ENCODE measurements at regions not wholly inside any gene's neighbourhood (a gene's known extent, or its start where the extent isn't known, plus 50 kb on each side); places are given as distances from the start of the nearest gene placed in this dataset.
A peak's percentile ranks its signal among the peaks of the same experiment; 100 is the strongest.
"Not testable (repeated sequence)": the region's sequence is repeated elsewhere in the genome, so short reads cannot be mapped to it uniquely, and the experiment has no call there.

DNA sequence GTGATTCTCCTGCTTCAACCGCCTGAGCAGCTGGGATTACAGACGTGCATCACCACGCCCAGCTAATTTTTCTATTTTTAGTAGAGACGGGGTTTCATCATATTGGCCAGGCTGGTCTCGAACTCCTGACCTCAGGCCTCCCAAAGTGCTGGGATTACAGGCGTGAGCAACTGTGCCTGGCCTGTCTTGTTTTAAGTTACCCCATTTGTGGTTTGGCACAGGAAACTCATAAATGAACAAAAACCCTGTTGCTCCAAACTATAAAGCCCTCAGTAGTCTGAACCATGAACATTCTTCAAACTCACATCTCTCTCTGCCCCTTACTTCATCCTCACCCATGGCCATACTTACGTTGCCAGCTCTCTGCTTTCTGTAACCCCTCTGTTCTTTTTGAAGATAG, 61.7 kb downstream of the RHOU start:
- not testable (repeated sequence) for DNase-seq

DNA sequence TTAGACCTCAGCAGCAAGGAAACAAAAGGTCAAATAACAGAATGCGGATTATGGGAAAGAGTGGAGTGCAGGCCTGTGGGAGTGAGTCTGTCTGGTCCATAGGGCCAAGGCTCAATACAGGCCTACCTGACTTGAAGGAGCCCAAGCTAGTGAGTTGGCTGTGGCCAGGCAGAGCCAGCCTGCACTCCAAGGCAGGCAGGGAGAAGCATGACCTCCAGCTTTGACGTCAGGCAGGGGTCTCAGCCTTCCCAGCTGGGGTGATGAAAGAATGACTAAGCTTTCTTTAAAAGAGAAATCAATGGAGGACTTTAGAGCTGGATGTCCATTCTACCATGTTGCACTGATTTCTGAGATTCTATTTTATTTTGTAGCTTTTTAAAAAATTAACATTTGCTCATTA, 62.8 kb downstream of the RHOU start:
- no peak for DNase-seq

DNA sequence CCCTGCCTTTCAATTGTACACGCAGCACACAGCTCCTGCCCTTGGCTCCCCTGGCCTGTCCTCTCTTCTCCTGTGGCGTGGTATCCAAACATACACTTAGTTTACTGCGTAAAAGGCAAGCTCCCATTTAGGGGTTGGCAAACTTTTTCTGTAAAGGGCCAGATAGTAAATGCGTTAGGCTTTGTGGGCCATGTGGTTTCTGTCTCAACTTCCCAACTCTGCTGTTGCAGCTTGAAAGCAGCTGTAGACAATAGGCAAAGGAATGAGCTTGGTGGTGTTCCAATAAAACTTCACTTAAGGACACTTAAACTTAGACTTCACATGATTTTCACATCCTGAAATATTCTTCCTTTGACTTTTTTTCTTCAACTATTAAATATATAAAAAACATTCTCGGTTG, 63.3 kb downstream of the RHOU start:
- no peak for DNase-seq

GRCh38 chr1:228799924-228800323, 64.6 kb downstream of the RHOU start:
- no peak for DNase-seq

- no peak for DNase-seq
Observed at GRCh38 chr1:228801068-228801467, 65.8 kb downstream of the RHOU start.

DNA sequence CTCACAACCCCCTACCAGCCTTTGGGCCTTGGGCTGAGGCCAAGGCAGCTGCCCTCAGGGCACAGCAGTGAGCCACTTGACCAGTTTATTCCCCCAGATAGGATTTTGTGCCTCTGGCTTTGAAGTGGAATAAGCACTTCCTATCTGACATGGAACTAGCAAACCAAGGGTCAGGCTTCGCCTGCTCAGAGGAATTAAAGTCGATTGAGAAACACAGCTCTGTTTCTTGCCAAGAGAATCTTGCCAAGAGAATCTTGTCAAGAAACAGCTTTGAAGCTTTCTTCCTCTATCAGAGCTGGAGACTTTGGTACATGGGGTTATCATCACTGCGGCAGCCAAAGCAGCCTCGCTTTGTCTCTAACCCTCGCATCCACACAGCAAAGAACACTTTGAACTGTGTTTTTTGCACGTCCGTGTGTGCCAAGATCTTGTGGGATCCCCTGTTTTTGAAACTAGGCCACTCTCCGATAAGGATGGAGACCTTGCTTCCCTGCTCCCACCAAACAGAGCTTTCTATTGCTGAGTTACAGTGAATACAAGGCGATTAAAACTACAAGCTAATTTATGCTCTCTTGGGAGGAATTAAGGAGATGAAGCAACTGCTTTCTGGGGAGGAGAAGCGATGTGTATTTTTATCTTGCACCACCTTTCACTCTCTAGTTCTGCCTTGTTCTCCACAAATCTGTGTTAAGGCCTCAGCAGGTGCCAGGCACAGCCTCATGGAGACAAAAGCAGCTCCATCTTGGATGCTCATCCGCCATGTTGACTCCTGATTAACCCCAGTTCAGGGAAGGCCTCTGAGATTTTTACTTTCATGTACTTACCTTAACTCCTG, 67.3 kb downstream of the RHOU start:
- DNase-seq, result no peak

GRCh38 chr1:228803421-228803820, 68.1 kb downstream of the RHOU start:
- no peak for DNase-seq

- no peak for DNase-seq
Observed at GRCh38 chr1:228804173-228804572, 68.9 kb downstream of the RHOU start.

DNA sequence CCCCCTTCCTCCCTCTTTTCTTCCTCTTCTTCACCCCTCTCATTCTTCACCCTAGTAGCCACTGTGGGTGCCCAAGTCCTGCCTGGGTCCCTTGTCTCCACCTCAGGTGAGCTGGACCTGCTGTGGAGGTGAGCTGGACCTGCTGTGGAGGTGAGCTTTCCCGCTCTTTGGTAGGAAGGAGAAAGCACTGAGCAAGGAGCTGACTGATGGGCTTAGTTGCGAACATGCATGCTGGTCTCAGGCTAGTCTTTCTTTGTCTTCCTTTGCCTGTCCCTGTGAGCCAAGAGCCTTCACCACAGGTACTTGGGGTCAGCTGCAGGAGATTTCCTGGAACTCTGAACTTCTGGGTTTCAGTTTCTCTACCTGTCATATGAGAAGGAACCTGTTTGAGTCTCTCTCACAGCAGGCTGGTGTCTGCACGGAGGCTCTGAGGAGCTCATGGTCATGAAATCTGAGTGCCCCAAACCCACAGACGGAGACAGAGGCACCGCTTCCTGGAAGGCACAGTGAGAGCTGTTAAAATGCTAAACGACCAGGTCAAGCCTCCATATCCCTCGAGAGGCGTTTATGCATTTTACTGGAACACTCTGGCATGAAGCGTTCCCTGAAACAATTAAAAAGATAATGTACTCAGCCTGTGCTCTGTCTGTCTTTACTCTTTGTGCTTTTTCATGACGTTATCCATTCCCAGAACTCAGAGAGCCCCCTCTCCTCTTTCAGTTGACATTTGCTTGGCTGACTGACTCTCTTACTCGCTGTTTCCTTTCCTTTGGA, 69.5 kb downstream of the RHOU start:
- DNase-seq, result peak; percentile 40

DNA sequence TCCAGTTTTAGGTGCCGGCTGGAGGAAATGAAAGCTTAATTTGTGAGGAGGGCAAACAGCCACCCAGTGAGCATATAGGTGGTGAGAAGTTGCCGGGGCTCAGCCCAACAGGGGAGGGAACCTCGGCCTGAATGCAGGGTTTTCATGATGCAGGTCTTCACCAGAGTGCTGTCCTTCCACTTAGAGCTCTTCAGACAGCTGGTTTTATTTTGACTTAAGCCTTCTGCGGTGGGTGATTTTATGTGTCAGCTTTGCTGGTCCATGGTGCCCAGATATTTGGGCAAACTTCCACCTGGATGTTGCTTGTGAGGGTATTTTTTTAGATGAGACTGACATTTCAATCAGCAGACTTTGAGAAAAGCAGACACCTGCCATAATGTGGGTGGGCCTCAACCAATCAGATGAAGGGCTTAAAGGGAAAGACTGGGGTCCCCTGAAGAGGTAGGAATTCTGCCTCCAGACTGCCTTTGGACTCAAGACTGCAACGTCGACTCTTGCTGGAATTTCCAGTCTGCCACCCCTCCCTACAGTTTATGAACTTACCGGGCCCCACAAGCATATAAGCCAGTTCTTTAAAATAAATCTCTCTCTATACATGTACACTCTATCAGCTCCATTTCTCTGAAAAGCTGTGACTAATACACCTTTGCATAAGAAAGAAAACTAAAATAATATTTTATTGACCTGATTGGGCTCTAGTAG, 72.8 kb downstream of the RHOU start:
- DNase-seq, result no peak

- no peak for DNase-seq
Observed at GRCh38 chr1:228809621-228810394, 74.5 kb downstream of the RHOU start.

DNA sequence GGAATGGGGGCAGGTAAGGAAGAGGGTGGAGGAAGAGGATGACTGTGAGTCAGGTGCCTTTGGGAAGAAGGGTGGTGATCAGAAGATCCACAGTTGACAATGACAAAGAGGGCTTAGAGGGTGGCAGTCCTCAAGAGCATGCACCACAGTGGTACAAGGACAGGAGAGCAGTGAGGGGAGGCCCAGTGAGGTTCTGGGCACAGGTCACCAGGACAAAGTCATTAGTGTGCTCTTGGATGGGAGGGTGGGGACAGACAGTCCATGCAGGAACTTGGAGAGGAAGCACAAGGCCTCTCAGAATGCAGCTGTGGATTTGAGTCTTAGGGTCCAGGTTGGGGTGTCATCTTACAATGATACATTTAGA, 75.1 kb downstream of the RHOU start:
- no peak for DNase-seq

DNA sequence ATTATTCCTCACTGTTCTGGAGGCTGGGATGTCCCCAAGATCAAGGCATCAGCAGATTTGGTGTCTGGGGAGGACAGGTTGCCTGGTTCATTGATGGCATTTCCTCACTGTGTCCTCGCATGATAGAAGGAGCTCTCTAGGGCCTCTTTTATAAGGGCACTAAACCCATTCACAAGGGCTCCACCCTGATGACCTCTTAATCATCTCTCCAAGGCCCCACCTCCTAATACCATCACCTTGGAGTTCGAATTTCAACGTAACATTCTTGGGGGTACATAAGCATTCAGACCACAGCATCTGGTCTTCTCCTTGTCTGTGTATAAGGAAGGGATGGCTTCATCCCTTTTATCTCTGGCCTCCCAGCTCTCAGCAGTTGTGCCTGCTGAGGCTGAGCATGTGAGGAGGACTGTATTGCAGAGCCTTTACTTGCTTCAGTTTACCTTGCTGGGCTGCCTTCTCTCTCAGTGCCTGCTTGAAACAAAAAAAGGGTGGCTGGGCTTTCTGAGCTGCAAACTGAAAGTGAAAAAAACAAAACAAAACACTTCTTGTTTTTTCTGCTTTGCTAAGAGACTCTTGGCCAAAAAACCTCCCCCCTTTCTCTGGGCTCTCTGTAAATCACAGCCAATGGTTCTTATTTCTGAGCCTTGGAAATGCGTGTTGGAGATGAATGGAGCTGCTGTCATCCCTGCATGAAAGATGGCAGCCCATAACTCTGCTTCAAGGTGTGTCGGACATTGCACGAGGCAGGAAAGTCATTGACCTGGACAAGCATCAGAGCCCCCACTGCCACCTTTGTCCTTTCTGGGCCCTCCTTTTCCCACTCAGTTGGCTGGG, 75.8 kb downstream of the RHOU start:
- no peak for DNase-seq

- no peak for DNase-seq
Observed at GRCh38 chr1:228811712-228812305, 76.5 kb downstream of the RHOU start.

- no peak for DNase-seq
Observed at GRCh38 chr1:228812961-228813360, 77.7 kb downstream of the RHOU start.

DNA sequence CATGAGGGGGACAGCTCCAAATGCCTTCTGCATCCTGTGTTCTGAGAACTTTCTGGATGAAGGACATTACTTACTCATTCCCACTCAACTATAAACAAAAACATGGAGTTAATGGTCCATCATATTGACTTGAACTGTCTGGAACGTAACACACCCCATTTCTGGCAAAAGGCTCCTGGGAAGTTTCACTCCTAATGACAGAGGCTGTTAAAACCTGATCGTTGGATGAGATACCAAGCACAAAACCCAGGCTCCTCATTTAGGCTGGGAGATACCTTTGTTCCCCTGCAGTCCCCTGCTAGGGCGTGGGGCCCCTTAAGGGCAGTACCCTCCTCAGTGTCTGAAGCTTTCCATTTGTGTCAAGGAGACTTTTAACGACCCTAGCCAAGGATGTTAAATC, 78.9 kb downstream of the RHOU start:
- DNase-seq, result no peak

DNA sequence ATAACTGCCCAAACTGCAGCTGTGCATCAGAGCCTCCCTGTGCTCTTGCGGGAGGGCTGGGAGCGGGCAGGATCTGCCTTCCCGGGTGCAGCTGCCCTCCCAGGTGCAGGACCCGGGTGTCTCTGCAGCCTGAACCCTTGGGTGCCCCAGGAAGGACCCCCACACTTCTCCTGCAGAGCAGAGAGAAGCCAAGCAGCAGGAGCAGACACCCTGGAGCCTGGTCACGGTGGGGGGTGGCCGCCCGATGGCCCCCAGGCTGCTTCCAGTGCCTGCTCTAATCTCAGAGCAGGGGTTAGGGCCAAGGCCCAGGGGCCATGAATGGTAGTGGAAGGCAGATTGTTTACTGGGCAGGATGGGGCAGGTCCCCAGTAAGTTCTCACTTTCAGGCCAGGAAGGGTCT, 83.0 kb downstream of the RHOU start:
- DNase-seq, result no peak

DNA sequence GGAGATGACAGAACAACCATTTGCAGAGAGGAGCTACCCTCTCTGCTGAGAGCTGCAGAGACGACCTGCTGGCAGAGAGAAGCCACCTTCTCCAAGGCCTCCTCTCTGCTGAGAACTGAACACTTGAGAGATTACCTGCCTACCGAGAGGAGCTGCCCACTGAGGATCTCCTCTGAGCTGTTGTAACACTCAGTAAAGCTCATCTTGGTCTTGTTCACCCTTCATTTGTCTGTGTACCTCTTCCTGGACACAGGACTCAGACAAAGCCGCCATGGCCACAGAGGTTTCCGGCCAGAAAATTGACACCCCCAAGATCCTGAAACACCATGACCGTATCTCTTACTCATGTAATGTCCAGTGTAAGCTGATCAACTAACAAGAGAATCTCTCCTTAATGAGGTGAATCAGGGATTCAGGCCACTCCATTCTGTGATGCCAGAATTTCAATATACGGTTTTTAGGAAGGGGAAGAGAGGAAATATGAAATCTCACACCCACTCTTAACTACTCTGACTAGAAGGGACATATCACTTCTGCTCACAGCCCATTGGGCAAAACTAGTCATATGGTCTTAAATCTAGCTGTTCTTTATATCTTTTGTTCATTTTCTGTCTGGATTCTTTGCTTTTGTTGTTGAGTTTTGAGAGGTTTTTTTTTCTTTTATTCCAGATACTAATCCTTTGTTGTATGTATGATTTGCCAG, 83.8 kb downstream of the RHOU start:
- DNase-seq, result no peak

DNA sequence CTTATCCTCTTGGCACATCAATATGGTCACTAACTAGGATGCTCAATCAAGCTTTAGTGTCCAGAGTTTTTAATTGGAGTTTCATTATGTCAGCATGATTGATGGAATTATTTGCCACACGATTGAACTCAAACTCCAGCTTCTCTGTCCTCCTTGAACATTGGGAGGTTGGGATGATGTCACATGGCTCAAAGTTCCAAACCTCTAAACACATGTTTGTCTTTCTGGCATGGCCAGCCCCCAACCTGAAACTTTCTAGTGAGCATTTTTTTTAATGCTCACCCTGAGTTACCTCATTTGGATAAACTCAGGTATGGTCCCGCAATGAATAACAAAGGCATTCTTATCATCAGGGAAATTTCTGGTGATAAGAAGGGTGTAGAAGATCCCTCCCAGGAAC, 86.0 kb downstream of the RHOU start:
- DNase-seq, result no peak

DNA sequence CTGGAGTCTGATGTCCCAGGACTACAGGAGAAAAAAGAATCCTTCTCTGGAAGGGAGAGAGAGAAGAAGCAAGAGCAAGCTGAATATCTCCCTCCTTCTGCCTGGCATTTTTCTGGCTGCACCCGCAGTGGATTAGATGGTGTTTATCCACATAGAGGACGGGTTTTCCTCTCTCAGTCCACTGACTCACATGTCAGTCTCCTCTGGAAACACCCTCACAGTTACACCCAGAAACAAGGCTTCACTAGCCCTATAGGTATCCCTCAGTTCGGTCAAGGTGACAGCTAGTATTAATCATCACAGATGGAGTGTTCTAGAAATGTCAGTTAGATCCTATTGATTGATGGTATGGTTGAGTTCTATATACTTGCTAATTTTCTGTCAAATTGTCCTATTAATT, 87.9 kb downstream of the RHOU start:
- no peak for DNase-seq

DNA sequence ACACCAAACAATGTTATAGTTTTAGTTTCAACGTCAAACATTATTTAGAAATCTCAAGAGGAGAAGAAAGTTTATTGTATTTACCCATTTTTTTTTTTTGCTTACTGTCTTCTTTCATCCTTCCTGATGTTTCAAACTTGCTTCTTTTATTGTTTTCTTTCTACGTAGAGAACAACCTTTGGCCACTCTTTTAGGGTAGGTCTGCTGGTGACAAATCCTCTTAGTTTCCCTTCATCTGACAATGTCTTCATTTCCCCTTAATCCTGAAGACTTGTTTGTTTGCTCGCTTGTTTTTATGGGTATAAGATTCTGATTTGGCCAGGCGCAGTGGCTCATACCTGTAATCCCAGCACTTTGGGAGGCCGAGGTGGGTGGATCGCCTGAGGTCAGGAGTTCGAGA, 89.1 kb downstream of the RHOU start:
- DNase-seq, result no peak
